B cell (primary cell): ENCODE measurements at regions not wholly inside any gene's neighbourhood (a gene's known extent, or its start where the extent isn't known, plus 50 kb on each side); places are given as distances from the start of the nearest gene placed in this dataset.

Source experiments
- ATAC-seq: fragments of 200-7000 bp; cut with Tn5 transposase; one replicate; pipeline ENCODE4 v1.10.0; 2021; ENCODE audit warnings: low read depth, mild to moderate bottlenecking, moderate number of reproducible peaks, moderate library complexity
- CTCF ChIA-PET: fragments of 350-600 bp; sonication (Branson Sonifier 250); formaldehyde crosslinking; loops from one replicate; lab custom pipeline; 2021; ENCODE audit warnings: antibody characterized with exemption, inconsistent platforms; lab: Charles Lee
- POLR2A ChIA-PET: fragments of 350-600 bp; sonication (Branson Sonifier 250); formaldehyde crosslinking; loops from one replicate; lab custom pipeline; 2021; ENCODE audit warnings: antibody characterized with exemption; lab: Charles Lee
- DNase-seq: peaks from one replicate; pipeline ENCODE4 v3.0.0; 2013
- H2AFZ ChIP-seq: 2 replicates; pipeline ENCODE4 v1.6.1; 2012; ENCODE audit warnings: mild to moderate bottlenecking, low read depth, low read length; ENCODE audit not compliant: insufficient read depth, poor library complexity, severe bottlenecking
- H3K27ac ChIP-seq, 2 donors: 1 replicate in 1 of 2; 2 replicates in 1 of 2; pipeline ENCODE4 v1.5.1; 2012 to 2013; ENCODE audit warnings: low read length in 2 of 2, mild to moderate bottlenecking in 2 of 2, moderate library complexity in 1 of 2
- H3K27me3 ChIP-seq, 4 experiments: fragments of 200-600 bp in 1 of 4; sonication (generic) in 1 of 4; replicated peaks in 1 of 4; 1 replicate in 2 of 4; 2 replicates in 2 of 4; pipeline versions ENCODE4 v1.6.1 to v1.7.0; 2013 to 2016; ENCODE audit warnings: low read length in 3 of 4, mild to moderate bottlenecking in 2 of 4, mixed read lengths in 1 of 4, moderate library complexity in 1 of 4; ENCODE audit not compliant: insufficient read depth in 4 of 4, control insufficient read depth in 3 of 4; ENCODE audit errors: control extremely low read depth in 1 of 4
- H3K36me3 ChIP-seq, 2 experiments: replicated peaks in 1 of 2; 1 replicate in 1 of 2; 2 replicates in 1 of 2; pipeline versions ENCODE4 v1.6.1 to v1.7.1; 2013; ENCODE audit warnings: low read length in 1 of 2; ENCODE audit not compliant: insufficient read depth in 2 of 2, control insufficient read depth in 1 of 2; ENCODE audit errors: control extremely low read depth in 1 of 2, extremely low read depth in 1 of 2
- H3K4me1 ChIP-seq, 2 donors: fragments of 200-600 bp in 1 of 2; sonication (generic) in 1 of 2; 1 replicate in 1 of 2; 2 replicates in 1 of 2; pipeline versions ENCODE4 v1.5.1 to v1.6.1; 2013 to 2017; ENCODE audit warnings: low read length in 2 of 2; ENCODE audit not compliant: control insufficient read depth in 2 of 2, insufficient read depth in 2 of 2
- H3K4me2 ChIP-seq: replicated peaks from 2 replicates; pipeline ENCODE3; 2012; ENCODE audit warnings: mild to moderate bottlenecking, low read depth, low read length; ENCODE audit not compliant: poor library complexity, severe bottlenecking
- H3K4me3 ChIP-seq, 5 experiments: fragments of 200-600 bp in 1 of 5; sonication (generic) in 1 of 5; 1 replicate in 3 of 5; 2 replicates in 2 of 5; pipeline versions ENCODE4 v1.5.1 to v1.7.0; 2011 to 2016; ENCODE audit warnings: low read length in 4 of 5, mild to moderate bottlenecking in 4 of 5, low read depth in 2 of 5, control low read depth in 1 of 5, moderate library complexity in 1 of 5; ENCODE audit not compliant: insufficient read depth in 1 of 5; ENCODE audit errors: control extremely low read depth in 1 of 5, extremely low read depth in 1 of 5
- H3K79me2 ChIP-seq: fragments of 200-600 bp; sonication (generic); one replicate; pipeline ENCODE4 v1.6.0; 2016; ENCODE audit warnings: low read length; ENCODE audit not compliant: control insufficient read depth, insufficient read depth
- H3K9ac ChIP-seq: fragments of 200-600 bp; sonication (generic); 2 replicates; pipeline ENCODE4 v1.6.1; 2017; ENCODE audit warnings: mild to moderate bottlenecking, low read length, moderate library complexity
- H3K9me3 ChIP-seq, 3 donors: one replicate each; pipeline versions ENCODE4 v1.6.1 to v1.7.1; 2013; ENCODE audit warnings: low read length in 2 of 3; ENCODE audit not compliant: control insufficient read depth in 2 of 3, insufficient read depth in 1 of 3; ENCODE audit errors: control extremely low read depth in 1 of 3
- H4K20me1 ChIP-seq: 2 replicates; pipeline ENCODE4 v1.6.0; 2012; ENCODE audit warnings: mild to moderate bottlenecking, low read length; ENCODE audit not compliant: insufficient read depth, control insufficient read depth, poor library complexity, severe bottlenecking
- H3K27ac Mint-ChIP-seq: one replicate; pipeline ENCODE4 v1.8.0; 2021; ENCODE audit warnings: mixed read lengths
- H3K27me3 Mint-ChIP-seq: one replicate; pipeline ENCODE4 v1.8.0; 2021; ENCODE audit warnings: mixed read lengths
- H3K4me1 Mint-ChIP-seq: one replicate; pipeline ENCODE4 v1.8.0; 2021; ENCODE audit warnings: mixed read lengths
- H3K4me3 Mint-ChIP-seq: one replicate; pipeline ENCODE4 v1.8.0; 2021; ENCODE audit warnings: mixed read lengths
- H3K9me3 Mint-ChIP-seq: one replicate; pipeline ENCODE4 v1.8.0; 2022; ENCODE audit warnings: mixed read lengths; ENCODE audit not compliant: insufficient read depth
- EZH2 ChIP-seq: IDR thresholded peaks from 2 replicates; pipeline ENCODE4 v1.6.1; 2012; ENCODE audit warnings: borderline replicate concordance, low read depth, mild to moderate bottlenecking, moderate library complexity, low read length; ENCODE audit not compliant: insufficient read depth, poor library complexity, severe bottlenecking
- WGBS: methylation state at CpG from one replicate; pipeline ENCODE4 v1.1.5; 2013; ENCODE audit warnings: missing lambda C conversion rate; ENCODE audit not compliant: insufficient coverage; 5-methylcytosine and 5-hydroxymethylcytosine counted together
- intact Hi-C: fragments of 100-400 bp; cut with micrococcal nuclease; formaldehyde crosslinking; loops from one replicate; pipeline ENCODE4 v1.10.0; 2022
- TF ChIP-seq, protein P1 (sequence below): fragments of 200-600 bp; IDR thresholded peaks from one replicate; pipeline ENCODE4 v1.8.0; 2022; ENCODE audit warnings: antibody characterized with exemption, mild to moderate bottlenecking

DNA sequence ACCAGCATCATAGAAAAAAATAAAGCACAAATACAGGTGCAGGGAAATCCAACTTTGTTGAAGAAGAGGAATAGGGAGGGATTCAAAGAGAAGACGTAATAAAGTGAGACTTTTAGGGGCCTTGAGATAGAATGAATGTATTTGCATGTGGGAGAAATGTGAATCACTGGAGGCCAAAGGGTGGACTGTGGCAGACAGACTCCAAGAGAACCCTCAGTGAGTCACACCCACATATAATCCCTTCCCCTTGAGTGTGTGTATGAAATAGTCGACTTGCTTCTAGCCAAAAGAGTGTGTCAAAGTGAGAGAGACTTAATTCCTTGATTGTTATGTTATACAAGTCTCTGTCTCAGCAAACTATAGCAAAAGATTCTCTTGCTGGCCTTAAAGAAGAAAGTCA is 101.3 kb upstream of the GHITM start:
- no peak overlapping the region for H3K4me3 ChIP-seq
- ChIA-PET POLR2A (no interaction called here), CTCF (no interaction called here)
- H2AFZ ChIP-seq = no peak overlapping the region
- no CpG with 5 or more reads among the region's 2 CpGs for WGBS
- intact Hi-C loops = no loop called here
- Mint-ChIP-seq H3K4me3 (no peak overlapping the region), H3K4me1 (no peaks in the 10 kb centered on the region), H3K9me3 (peaks cover 2% of the 10 kb centered on the region), H3K27me3 (peaks cover 8% of the 10 kb centered on the region), H3K27ac (no peak overlapping the region)
- no peaks in the 10 kb centered on the region for H3K9me3 ChIP-seq
- H4K20me1 ChIP-seq = no peaks in the 10 kb centered on the region
- TF ChIP-seq, protein P1, sequence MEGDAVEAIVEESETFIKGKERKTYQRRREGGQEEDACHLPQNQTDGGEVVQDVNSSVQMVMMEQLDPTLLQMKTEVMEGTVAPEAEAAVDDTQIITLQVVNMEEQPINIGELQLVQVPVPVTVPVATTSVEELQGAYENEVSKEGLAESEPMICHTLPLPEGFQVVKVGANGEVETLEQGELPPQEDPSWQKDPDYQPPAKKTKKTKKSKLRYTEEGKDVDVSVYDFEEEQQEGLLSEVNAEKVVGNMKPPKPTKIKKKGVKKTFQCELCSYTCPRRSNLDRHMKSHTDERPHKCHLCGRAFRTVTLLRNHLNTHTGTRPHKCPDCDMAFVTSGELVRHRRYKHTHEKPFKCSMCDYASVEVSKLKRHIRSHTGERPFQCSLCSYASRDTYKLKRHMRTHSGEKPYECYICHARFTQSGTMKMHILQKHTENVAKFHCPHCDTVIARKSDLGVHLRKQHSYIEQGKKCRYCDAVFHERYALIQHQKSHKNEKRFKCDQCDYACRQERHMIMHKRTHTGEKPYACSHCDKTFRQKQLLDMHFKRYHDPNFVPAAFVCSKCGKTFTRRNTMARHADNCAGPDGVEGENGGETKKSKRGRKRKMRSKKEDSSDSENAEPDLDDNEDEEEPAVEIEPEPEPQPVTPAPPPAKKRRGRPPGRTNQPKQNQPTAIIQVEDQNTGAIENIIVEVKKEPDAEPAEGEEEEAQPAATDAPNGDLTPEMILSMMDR = no peak
- no peak for TF ChIP-seq EZH2
- H3K79me2 ChIP-seq = no peaks in the 10 kb centered on the region
- H3K4me1 ChIP-seq = no peaks in the 10 kb centered on the region
- no peak overlapping the region for H3K4me2 ChIP-seq
- no peak overlapping the region for H3K9ac ChIP-seq
- peaks cover 0 to 3% (median 0%) of the 10 kb centered on the region in 4 experiments for H3K27me3 ChIP-seq
- H3K36me3 ChIP-seq = no peaks in the 10 kb centered on the region
- no peak for DNase-seq
- no peak overlapping the region for H3K27ac ChIP-seq
- ATAC-seq = no peak

DNA sequence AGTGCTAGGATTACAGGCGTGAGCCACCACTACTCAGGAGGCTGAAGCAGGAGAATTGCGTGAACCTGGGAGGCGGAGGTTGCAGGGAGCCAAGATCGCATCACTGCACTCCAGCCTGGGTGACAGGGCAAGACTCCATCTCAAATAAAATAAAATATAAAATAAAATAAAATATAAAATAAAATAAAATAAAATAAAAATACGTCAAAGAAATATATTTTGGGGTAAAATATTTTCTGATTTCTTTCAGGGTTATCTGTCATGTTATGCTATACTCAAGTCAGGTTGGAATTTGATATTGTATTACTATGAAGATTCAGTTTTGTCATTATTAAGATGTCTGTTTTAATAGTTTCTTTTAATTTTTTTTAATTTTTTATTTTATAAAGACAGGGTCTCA is 99.4 kb upstream of the GHITM start:
- CTCF ChIA-PET = interaction anchor here (0.5 kb wide), 1 partner anchor 32 kb away, joined by 3 read pairs; no protein-coding TSS in a partner anchor
- Histone ChIP-seq H3K36me3 (no peaks in the 10 kb centered on the region), H3K4me1 (no peaks in the 10 kb centered on the region), H3K9ac (no peak overlapping the region), H2AFZ (no peak overlapping the region), H3K4me3 (no peak overlapping the region), H3K27ac (no peak overlapping the region), H3K4me2 (no peak overlapping the region), H4K20me1 (no peaks in the 10 kb centered on the region), H3K79me2 (no peaks in the 10 kb centered on the region), H3K27me3 (peaks cover 0 to 3% (median 0%) of the 10 kb centered on the region in 4 experiments), H3K9me3 (no peaks in the 10 kb centered on the region)
- ATAC-seq (no peak), DNase-seq (no peak)
- H3K4me3 Mint-ChIP-seq = no peak overlapping the region
- WGBS = 100% methylated on average over 1 of the region's 5 CpGs
- no peak for TF ChIP-seq EZH2
- TF ChIP-seq, protein P1 = no peak
- H3K9me3 Mint-ChIP-seq = no peaks in the 10 kb centered on the region
- POLR2A ChIA-PET = no interaction called here
- no peaks in the 10 kb centered on the region for H3K4me1 Mint-ChIP-seq
- H3K27me3 Mint-ChIP-seq = peaks cover 12% of the 10 kb centered on the region
- no peak overlapping the region for H3K27ac Mint-ChIP-seq
- intact Hi-C loops = no loop called here
